HL-60/S4 treated with phorbol 12-myristate 13-acetate at 8.2 ng/mL for 4 days and 3 days (cell line): ENCODE measurements at regions not wholly inside any gene's neighbourhood (a gene's known extent, or its start where the extent isn't known, plus 50 kb on each side); places are given as distances from the start of the nearest gene placed in this dataset.
"Not testable (repeated sequence)": the region's sequence is repeated elsewhere in the genome, so short reads cannot be mapped to it uniquely, and the experiment has no call there.

Experiments used
- in situ Hi-C: fragments of 300-500 bp; cut with MboI; formaldehyde crosslinking; loops from 2 replicates; pipeline ENCODE4 v1.15.0; 2022; ENCODE audit warnings: low sequenced_read_pairs

GRCh38 chr10:23543691-23544380 is 105.0 kb downstream of the OTUD1 start:
- in situ Hi-C loops, result no loop called here

DNA sequence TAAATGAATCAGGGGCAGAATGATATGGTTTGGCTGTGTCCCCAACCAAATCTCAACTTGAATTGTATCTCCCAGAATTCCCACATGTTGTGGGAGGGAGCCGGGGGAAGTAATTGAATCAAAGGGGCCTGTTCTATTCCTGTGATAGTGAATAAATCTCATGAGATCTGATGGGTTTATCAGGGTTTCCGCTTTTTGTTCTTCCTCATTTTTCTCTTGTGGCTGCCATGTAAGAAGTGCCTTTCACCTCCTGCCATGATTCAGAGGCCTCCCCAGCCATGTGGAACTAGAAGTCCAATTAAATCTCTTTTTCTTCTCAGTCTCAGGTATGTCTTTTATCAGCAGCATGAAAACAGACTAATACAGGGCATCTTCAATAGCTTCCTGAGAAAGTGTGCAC is 107.0 kb downstream of the OTUD1 start:
- in situ Hi-C loops, result not testable (repeated sequence)

DNA sequence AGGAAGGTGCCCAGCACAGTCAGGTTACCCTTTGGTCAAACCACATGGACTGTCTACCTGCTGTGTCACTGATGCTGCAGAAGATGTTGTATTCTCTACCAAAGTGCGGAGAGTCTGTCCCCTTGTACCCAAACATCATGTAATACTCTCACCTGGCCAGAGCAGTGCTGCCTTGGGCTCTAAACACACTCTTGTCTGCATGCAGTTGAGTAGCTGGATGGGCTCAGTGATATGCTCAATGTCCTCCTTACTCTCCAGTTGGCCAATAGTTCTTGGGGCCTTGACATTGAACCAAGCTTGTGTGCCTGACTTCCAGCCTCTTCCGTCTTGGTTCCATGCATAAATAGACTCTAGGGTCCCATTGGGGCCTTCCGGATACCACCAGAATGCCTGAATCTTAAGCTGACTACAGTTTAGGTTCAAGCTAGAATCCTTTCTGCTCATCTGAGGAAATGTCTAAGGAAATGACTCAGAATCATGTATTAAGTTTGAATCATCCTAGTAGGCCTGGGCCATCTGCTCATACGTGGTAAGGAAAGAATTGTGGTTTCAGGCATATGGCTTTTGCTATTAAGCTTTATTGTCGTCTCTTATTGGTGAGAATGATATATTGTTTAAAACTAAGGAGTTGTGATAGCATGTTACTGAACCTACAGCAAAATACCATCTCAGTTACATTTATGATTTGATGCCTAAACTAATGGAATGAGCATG is 118.0 kb downstream of the OTUD1 start:
- in situ Hi-C loops, result no loop called here

DNA sequence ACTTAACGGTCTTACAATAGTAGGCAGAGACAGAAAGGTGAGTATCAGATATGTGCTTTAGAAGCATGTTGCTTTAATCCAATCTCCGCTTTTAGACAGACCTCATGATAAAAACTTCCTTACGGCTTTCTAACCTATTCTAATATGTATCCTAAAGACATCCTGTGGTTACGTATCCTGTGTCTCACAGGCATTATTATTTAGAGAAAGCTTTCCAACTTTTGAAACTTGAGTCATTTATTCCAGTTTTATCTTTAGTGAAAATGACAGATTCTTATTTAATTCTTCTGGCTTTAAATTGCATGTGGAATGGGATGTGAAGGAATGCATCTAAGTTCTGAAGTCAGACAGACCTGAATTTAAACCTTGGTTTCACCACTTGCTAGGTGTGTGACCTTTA is 118.9 kb downstream of the OTUD1 start:
- in situ Hi-C loops, result no loop called here

GRCh38 chr10:23558361-23558799 is 119.5 kb downstream of the OTUD1 start:
- in situ Hi-C loops, result no loop called here

DNA sequence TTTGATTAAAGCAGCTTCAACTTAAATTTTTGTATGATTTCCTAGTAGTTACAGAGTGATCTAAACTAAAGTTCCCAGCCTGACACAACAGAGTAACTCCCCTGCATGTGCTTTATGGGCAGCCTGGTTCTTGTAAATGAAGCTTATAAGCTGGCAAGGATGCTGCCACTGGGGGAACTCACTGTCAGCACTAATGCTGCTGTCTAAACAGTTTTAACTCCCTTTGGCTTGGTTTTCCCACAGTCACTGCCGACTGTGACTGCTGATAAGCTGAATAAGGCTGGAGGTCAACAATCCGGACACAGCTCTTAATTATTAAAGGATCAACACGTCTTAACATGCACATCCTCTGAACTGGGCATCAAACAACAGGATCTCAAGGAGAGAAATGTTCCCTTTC is 130.1 kb downstream of the OTUD1 start:
- in situ Hi-C loops, result no loop called here

GRCh38 chr10:23571884-23572283 is 133.0 kb downstream of the OTUD1 start:
- in situ Hi-C loops, result no loop called here

- in situ Hi-C loops, result no loop called here
Observed at GRCh38 chr10:23581906-23582450, 143.1 kb downstream of the OTUD1 start.

GRCh38 chr10:23584396-23584795 is 145.5 kb downstream of the OTUD1 start:
- in situ Hi-C loops, result no loop called here

GRCh38 chr10:23585186-23585585 is 146.3 kb downstream of the OTUD1 start:
- in situ Hi-C loops, result no loop called here

DNA sequence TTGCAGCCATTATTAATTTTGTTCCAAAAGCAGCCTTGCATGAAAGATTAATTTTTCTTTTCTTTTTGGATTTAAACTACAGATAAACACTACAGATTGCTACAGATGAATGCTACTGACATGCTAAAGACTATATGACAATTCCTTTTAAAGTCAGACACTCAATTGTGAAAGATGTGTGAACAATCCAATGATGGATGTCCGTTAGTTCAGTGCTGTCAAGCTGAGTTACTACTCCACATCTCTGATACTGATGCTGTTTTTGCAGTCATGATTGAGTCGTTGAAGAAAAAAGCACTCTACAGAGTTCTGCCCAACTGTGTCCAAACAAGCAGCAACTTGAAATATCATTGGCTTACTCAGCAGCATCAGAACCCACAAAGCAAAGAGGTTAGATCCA is 146.8 kb downstream of the OTUD1 start:
- in situ Hi-C loops, result no loop called here

- in situ Hi-C loops, result not testable (repeated sequence)
Observed at GRCh38 chr10:23595278-23595677, 156.4 kb downstream of the OTUD1 start.

DNA sequence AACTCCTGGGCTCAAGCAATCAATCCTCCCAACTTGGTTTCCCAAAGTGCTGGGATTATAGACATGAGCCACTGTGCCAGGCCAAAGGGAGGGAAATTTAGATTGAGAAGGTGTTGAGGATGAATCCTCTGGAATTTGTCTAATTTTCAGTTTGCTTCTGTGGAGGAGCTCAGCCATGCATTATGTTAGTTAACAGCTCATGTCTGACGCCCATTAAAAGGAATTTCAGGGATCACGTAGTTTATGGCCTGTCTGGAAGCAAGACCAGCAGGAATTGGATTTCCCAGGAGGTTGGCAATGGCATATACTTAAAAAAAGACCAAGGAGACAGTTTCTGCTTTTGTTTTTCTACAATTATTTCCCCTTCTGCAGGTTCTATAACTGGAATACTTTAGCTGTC is 165.7 kb downstream of the OTUD1 start:
- in situ Hi-C loops, result no loop called here

GRCh38 chr10:23606456-23606855 is 167.6 kb downstream of the OTUD1 start:
- in situ Hi-C loops, result no loop called here

- in situ Hi-C loops, result no loop called here
Observed at GRCh38 chr10:23608926-23609325, 170.1 kb downstream of the OTUD1 start.

- in situ Hi-C loops, result no loop called here
Observed at GRCh38 chr10:23610626-23611307, 171.9 kb downstream of the OTUD1 start.

DNA sequence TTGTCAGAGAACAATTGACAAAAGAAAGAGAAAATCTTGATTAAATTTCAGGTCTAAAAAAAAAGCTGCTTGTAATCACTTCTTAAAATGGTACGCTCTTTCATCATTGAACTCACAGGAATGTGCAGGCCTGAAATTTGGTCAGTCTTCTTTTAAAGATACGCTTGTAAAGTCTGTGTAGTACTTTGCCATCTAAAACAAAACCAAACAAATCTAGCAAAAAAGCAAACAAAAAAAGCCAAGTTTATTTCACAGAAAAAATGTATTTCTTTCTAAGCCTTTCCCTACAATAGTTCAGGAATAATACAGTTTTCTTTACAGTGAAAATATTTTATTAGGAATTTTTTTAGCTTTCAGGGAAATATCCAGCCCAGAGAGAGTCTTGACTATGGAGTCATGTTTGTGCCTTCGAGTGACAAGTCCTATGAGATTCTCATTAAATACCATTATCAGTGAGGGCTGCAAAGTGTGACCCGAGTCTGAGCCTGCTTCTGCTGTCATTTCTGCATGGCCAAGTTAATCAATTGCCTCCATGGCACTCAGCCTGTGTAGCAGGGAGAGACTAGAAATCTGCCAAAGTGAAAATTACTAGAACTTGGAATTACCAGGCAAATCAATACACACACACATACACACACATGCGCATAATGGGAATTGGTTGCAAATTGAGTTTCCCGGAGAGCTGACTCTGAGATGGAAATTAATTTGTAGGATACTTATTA is 172.6 kb downstream of the OTUD1 start:
- in situ Hi-C loops, result no loop called here

DNA sequence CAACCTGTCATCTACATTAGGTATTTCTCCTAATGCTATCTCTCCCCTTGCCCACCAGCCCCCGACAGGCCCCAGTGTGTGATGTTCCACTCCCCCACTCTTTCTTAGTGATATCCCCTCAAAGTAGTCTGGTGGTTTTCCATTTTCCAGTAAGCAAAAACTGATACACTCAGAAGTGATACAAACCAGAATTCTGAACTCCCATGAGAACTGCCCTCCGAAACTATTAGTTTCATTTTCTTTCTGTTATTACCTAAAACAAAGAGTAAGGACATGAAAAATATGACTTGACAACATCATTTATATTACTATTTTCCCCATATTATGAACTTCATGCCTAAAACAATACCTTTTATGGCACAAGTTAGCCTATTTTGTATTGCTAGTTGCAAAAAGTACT is 175.0 kb downstream of the OTUD1 start:
- in situ Hi-C loops, result no loop called here

- in situ Hi-C loops, result no loop called here
Observed at GRCh38 chr10:23614483-23614882, 175.6 kb downstream of the OTUD1 start.

DNA sequence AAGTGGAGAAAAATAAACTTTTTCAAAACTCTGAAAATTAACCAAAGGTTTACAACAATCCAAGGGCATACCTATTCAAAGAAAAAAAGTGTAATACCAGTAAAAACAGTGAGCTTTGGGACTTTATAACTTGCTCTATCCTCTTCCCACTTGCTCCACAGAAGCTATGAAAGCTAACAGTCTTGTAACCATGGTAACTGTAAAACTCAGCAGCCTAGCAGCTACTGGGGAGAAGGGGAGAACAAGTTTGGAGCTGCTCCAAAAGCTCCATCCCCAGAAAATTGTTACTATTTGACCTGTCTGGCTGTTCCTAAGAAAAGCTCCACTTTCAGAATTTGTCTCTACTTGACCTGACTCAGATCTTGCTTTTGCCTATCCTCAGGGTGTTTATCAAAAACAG is 191.5 kb downstream of the OTUD1 start:
- in situ Hi-C loops, result no loop called here

- in situ Hi-C loops, result no loop called here
Observed at GRCh38 chr10:23630885-23631284, 192.0 kb downstream of the OTUD1 start.
